GM18519 (cell line): ENCODE measurements at regions not wholly inside any gene's neighbourhood (a gene's known extent, or its start where the extent isn't known, plus 50 kb on each side); places are given as distances from the start of the nearest gene placed in this dataset.
"Not testable (repeated sequence)": the region's sequence is repeated elsewhere in the genome, so short reads cannot be mapped to it uniquely, and the experiment has no call there.

Experiments used
- ATAC-seq: cut with Tn5 transposase; IDR thresholded peaks from one replicate; pipeline ENCODE4 v1.9.1; 2021; ENCODE audit warnings: mild to moderate bottlenecking, moderate library complexity; ENCODE audit not compliant: unreplicated experiment, low FRiP score

- ATAC-seq, result no peak
These were observed 555.3 kb upstream of the ARRDC3 start for GRCh38 chr5:91938441-91938840.

- ATAC-seq, result no peak
These were observed 554.0 kb upstream of the ARRDC3 start for GRCh38 chr5:91937121-91937520.

- no peak for ATAC-seq
These were observed 546.4 kb upstream of the ARRDC3 start for GRCh38 chr5:91929522-91929817.

GRCh38 chr5:91928754-91929521 lies 545.8 kb upstream of the ARRDC3 start:
- ATAC-seq, result peak; percentile 58

- no peak for ATAC-seq
These were observed 544.3 kb upstream of the ARRDC3 start for GRCh38 chr5:91927439-91927838.

GRCh38 chr5:91925249-91925648 lies 542.1 kb upstream of the ARRDC3 start:
- ATAC-seq, result no peak

GRCh38 chr5:91917037-91917814 lies 534.1 kb upstream of the ARRDC3 start:
- not testable (repeated sequence) for ATAC-seq

GRCh38 chr5:91910655-91911054 lies 527.5 kb upstream of the ARRDC3 start:
- ATAC-seq, result no peak

GRCh38 chr5:91910247-91910646 lies 527.1 kb upstream of the ARRDC3 start:
- no peak for ATAC-seq

GRCh38 chr5:91906494-91906893 lies 523.4 kb upstream of the ARRDC3 start:
- no peak for ATAC-seq

GRCh38 chr5:91906027-91906426 lies 522.9 kb upstream of the ARRDC3 start:
- ATAC-seq, result no peak

GRCh38 chr5:91898898-91899297 lies 515.8 kb upstream of the ARRDC3 start:
- ATAC-seq, result no peak

GRCh38 chr5:91898019-91898418 lies 514.9 kb upstream of the ARRDC3 start:
- ATAC-seq, result no peak

- no peak for ATAC-seq
These were observed 505.7 kb upstream of the ARRDC3 start for GRCh38 chr5:91888810-91889209.

- no peak for ATAC-seq
These were observed 502.5 kb upstream of the ARRDC3 start for GRCh38 chr5:91885291-91886265.

GRCh38 chr5:91884036-91884435 lies 500.9 kb upstream of the ARRDC3 start:
- ATAC-seq, result no peak

- ATAC-seq, result no peak
These were observed 492.2 kb upstream of the ARRDC3 start for GRCh38 chr5:91875196-91875779.

GRCh38 chr5:91867799-91868198 lies 484.7 kb upstream of the ARRDC3 start:
- no peak for ATAC-seq

- ATAC-seq, result no peak
These were observed 482.8 kb upstream of the ARRDC3 start for GRCh38 chr5:91865915-91866314.

- no peak for ATAC-seq
These were observed 481.8 kb upstream of the ARRDC3 start for GRCh38 chr5:91864962-91865361.

- ATAC-seq, result no peak
These were observed 468.6 kb upstream of the ARRDC3 start for GRCh38 chr5:91851670-91852069.
